ENCODE measurements at regions not wholly inside any gene's neighbourhood (a gene's known extent, or its start where the extent isn't known, plus 50 kb on each side); places are given as distances from the start of the nearest gene placed in this dataset.
"Not testable (repeated sequence)": the region's sequence is repeated elsewhere in the genome, so short reads cannot be mapped to it uniquely, and the experiment has no call there.

- TF ChIP-seq CTCF (IDR thresholded peaks at IDR 0.05; ENCODE audit: extremely low read depth, missing control alignments), result no peak
- DNase-seq (ENCODE audit: low spot score), result no peak
Measured at GRCh38 chr2:67619204-67619603, 222.1 kb downstream of the ETAA1 start.

- DNase-seq (ENCODE audit: low spot score), result not testable (repeated sequence)
Measured at GRCh38 chr2:67623741-67624140, 226.6 kb downstream of the ETAA1 start.

- no peak for TF ChIP-seq CTCF (IDR thresholded peaks at IDR 0.05; ENCODE audit: extremely low read depth, missing control alignments)
- DNase-seq (ENCODE audit: low spot score), result no peak
Measured at GRCh38 chr2:67625178-67625577, 228.0 kb downstream of the ETAA1 start.

- no peak for TF ChIP-seq CTCF (IDR thresholded peaks at IDR 0.05; ENCODE audit: extremely low read depth, missing control alignments)
Measured at GRCh38 chr2:67625690-67626475, 228.8 kb downstream of the ETAA1 start.

GRCh38 chr2:67626656-67627055 lies 229.5 kb downstream of the ETAA1 start:
- no peak for DNase-seq (ENCODE audit: low spot score)
- TF ChIP-seq CTCF (IDR thresholded peaks at IDR 0.05; ENCODE audit: extremely low read depth, missing control alignments), result no peak

More at GRCh38 chr2:67625690-67626475, 228.8 kb downstream of the ETAA1 start:
- DNase-seq (ENCODE audit: low spot score), result no peak

- no peak for TF ChIP-seq CTCF (IDR thresholded peaks at IDR 0.05; ENCODE audit: extremely low read depth, missing control alignments)
- no peak for DNase-seq (ENCODE audit: low spot score)
Measured at GRCh38 chr2:67627456-67628207, 230.5 kb downstream of the ETAA1 start.

GRCh38 chr2:67628892-67629291 lies 231.8 kb downstream of the ETAA1 start:
- no peak for TF ChIP-seq CTCF (IDR thresholded peaks at IDR 0.05; ENCODE audit: extremely low read depth, missing control alignments)
- DNase-seq (ENCODE audit: low spot score), result no peak

Measured in GM20000 (cell line).